Fibroblast of lung (primary cell): ENCODE measurements at regions not wholly inside any gene's neighbourhood (a gene's known extent, or its start where the extent isn't known, plus 50 kb on each side); places are given as distances from the start of the nearest gene placed in this dataset.

Source experiments
- DNase-seq, 2 donors: peaks; one replicate each; pipeline versions ENCODE4 v3.0.0 to v3.0.0-alpha.2; 2010; ENCODE audit warnings: low read depth in 2 of 2
- H2AFZ ChIP-seq: 2 replicates; pipeline ENCODE4 v1.5.1; 2012; ENCODE audit warnings: low read length, control low read depth, inconsistent platforms
- H3K27ac ChIP-seq: 2 replicates; pipeline ENCODE4 v1.5.1; 2011; ENCODE audit warnings: low read length, control low read depth; ENCODE audit not compliant: insufficient read depth
- H3K27me3 ChIP-seq: 2 replicates; pipeline ENCODE4 v1.5.1; 2011; ENCODE audit warnings: mild to moderate bottlenecking, low read length; ENCODE audit not compliant: control insufficient read depth, insufficient read depth
- H3K36me3 ChIP-seq: 2 replicates; pipeline ENCODE4 v1.5.1; 2011; ENCODE audit warnings: low read length; ENCODE audit not compliant: control insufficient read depth, insufficient read depth
- H3K4me1 ChIP-seq: 2 replicates; pipeline ENCODE4 v1.5.1; 2011; ENCODE audit warnings: low read length; ENCODE audit not compliant: control insufficient read depth, insufficient read depth; ENCODE audit errors: extremely low read depth
- H3K4me2 ChIP-seq: 2 replicates; pipeline ENCODE4 v1.5.1; 2011; ENCODE audit warnings: low read length, control low read depth; ENCODE audit not compliant: insufficient read depth; ENCODE audit errors: extremely low read depth
- H3K4me3 ChIP-seq, 4 experiments: fragments of 200-600 bp in 1 of 4; sonication (generic) in 1 of 4; replicated peaks in 1 of 4; 2 replicates each; pipeline ENCODE4 v1.5.1; 2011 to 2016; ENCODE audit warnings: low read length in 4 of 4, low read depth in 3 of 4, mild to moderate bottlenecking in 3 of 4, control low read depth in 2 of 4, inconsistent platforms in 1 of 4, mixed read lengths in 1 of 4; ENCODE audit not compliant: insufficient read depth in 1 of 4; ENCODE audit errors: control extremely low read depth in 1 of 4
- H3K79me2 ChIP-seq: 2 replicates; pipeline ENCODE4 v1.5.1; 2012; ENCODE audit warnings: mild to moderate bottlenecking, low read length, inconsistent platforms; ENCODE audit not compliant: control insufficient read depth, insufficient read depth
- H3K9ac ChIP-seq: 2 replicates; pipeline ENCODE4 v1.5.1; 2011; ENCODE audit warnings: mild to moderate bottlenecking, low read length, control low read depth; ENCODE audit not compliant: insufficient read depth
- H3K9me3 ChIP-seq: 2 replicates; pipeline ENCODE4 v1.5.1; 2012; ENCODE audit warnings: low read depth, low read length; ENCODE audit not compliant: control insufficient read depth, insufficient read depth
- H4K20me1 ChIP-seq: 2 replicates; pipeline ENCODE4 v1.5.1; 2011; ENCODE audit warnings: low read length; ENCODE audit not compliant: control insufficient read depth, insufficient read depth; ENCODE audit errors: extremely low read depth
- EZH2 ChIP-seq: IDR thresholded peaks from 2 replicates; pipeline ENCODE4 v1.5.1; 2012; ENCODE audit warnings: low read length, control low read depth, mild to moderate bottlenecking; ENCODE audit errors: missing control alignments
- TF ChIP-seq, protein P1 (sequence below), 2 donors: IDR thresholded peaks in 1 of 2; conservative IDR thresholded peaks in 1 of 2; 1 replicate in 1 of 2; 2 replicates in 1 of 2; pipeline ENCODE4 v1.5.1; 2011 to 2012; ENCODE audit warnings: low read length in 2 of 2, control low read depth in 1 of 2, inconsistent platforms in 1 of 2, low read depth in 1 of 2, mild to moderate bottlenecking in 1 of 2

DNA sequence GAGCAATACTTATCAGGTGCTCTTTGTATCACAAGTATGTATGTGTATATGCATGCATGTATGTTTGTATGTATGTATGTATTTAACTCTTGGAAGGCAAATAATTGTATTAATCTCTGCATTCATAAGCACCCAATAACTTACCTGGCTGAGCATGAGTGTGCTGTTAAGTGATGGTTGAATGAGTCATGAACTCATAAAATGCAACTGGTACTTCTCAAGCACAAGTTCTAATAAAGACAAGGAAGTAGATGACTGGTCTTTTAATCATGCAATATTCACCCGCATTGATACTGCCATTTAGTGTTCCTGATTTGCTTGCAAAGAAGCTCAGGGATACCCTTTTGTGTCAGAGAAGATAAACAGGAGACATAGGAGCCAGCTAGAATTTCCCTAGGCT lies 204.9 kb upstream of the TRPM3 start:
- TF ChIP-seq, protein P1, sequence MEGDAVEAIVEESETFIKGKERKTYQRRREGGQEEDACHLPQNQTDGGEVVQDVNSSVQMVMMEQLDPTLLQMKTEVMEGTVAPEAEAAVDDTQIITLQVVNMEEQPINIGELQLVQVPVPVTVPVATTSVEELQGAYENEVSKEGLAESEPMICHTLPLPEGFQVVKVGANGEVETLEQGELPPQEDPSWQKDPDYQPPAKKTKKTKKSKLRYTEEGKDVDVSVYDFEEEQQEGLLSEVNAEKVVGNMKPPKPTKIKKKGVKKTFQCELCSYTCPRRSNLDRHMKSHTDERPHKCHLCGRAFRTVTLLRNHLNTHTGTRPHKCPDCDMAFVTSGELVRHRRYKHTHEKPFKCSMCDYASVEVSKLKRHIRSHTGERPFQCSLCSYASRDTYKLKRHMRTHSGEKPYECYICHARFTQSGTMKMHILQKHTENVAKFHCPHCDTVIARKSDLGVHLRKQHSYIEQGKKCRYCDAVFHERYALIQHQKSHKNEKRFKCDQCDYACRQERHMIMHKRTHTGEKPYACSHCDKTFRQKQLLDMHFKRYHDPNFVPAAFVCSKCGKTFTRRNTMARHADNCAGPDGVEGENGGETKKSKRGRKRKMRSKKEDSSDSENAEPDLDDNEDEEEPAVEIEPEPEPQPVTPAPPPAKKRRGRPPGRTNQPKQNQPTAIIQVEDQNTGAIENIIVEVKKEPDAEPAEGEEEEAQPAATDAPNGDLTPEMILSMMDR (conservative IDR thresholded peaks at IDR 0.05 in 1 of 2, IDR thresholded peaks at IDR 0.05 in 1 of 2; ENCODE audit: low read depth in 1 of 2, low read length in 2 of 2), result no peak
- TF ChIP-seq EZH2, result no peak
- DNase-seq, result no peak
- H3K36me3 ChIP-seq, result no peaks in the 10 kb centered on the region
- H3K4me1 ChIP-seq, result no peaks in the 10 kb centered on the region
- H3K4me2 ChIP-seq, result no peak overlapping the region
- H3K79me2 ChIP-seq, result no peaks in the 10 kb centered on the region
- no peaks in the 10 kb centered on the region for H3K27me3 ChIP-seq
- H3K9me3 ChIP-seq, result no peaks in the 10 kb centered on the region
- H3K27ac ChIP-seq, result no peak overlapping the region
- H3K4me3 ChIP-seq, result no peak overlapping the region
- H3K9ac ChIP-seq, result no peak overlapping the region
- H2AFZ ChIP-seq, result no peak overlapping the region
- H4K20me1 ChIP-seq, result no peaks in the 10 kb centered on the region

DNA sequence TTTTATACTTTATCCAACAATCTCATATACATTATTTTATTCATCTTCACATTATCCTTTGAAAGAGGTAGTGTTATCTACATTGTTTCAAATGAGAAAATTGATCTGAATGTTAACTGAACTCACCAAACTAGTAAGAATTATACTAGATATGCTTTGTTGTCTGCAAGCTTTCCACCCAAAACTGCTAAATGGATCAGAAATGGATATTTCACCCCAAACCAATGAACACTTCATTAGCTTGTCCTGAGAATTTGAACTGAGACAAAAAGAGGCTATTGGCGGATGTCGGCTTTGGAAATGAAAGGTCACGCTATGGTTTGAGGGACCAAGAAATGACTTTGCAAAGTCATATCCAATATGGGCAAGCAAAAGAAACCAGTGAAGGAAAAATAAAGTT lies 201.9 kb upstream of the TRPM3 start:
- no peak overlapping the region for H3K4me2 ChIP-seq
- H3K36me3 ChIP-seq, result no peaks in the 10 kb centered on the region
- no peak overlapping the region for H3K27ac ChIP-seq
- H3K9ac ChIP-seq, result no peak overlapping the region
- H4K20me1 ChIP-seq, result no peaks in the 10 kb centered on the region
- H3K4me3 ChIP-seq, result no peak overlapping the region
- no peaks in the 10 kb centered on the region for H3K9me3 ChIP-seq
- DNase-seq, result no peak
- no peaks in the 10 kb centered on the region for H3K27me3 ChIP-seq
- no peaks in the 10 kb centered on the region for H3K4me1 ChIP-seq
- TF ChIP-seq, protein P1 (conservative IDR thresholded peaks at IDR 0.05 in 1 of 2, IDR thresholded peaks at IDR 0.05 in 1 of 2; ENCODE audit: low read depth in 1 of 2, low read length in 2 of 2), result no peak
- TF ChIP-seq EZH2, result no peak
- H3K79me2 ChIP-seq, result no peaks in the 10 kb centered on the region
- H2AFZ ChIP-seq, result no peak overlapping the region

DNA sequence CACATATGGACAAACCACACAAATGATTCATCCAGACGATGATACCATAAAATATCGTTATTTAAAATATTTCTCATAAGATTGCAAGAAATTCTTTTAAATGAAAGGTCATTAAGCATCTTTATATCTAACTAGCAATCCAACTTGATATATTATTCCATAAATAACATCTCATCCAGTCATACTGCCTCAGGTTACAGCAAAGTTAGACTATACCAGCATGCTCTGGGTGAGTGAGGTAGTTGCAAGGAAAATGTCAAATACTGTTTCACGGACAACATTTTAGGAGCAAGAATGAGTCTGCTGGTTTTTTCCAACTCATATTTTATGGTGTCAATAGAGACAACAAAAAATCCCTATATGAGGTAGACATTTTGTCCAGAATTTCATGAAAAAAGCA lies 200.9 kb upstream of the TRPM3 start:
- H3K27ac ChIP-seq, result no peak overlapping the region
- no peak overlapping the region for H3K4me2 ChIP-seq
- no peak for DNase-seq
- H3K79me2 ChIP-seq, result no peaks in the 10 kb centered on the region
- no peaks in the 10 kb centered on the region for H4K20me1 ChIP-seq
- no peaks in the 10 kb centered on the region for H3K36me3 ChIP-seq
- H3K9me3 ChIP-seq, result no peaks in the 10 kb centered on the region
- H3K4me3 ChIP-seq, result no peak overlapping the region
- no peak overlapping the region for H2AFZ ChIP-seq
- H3K4me1 ChIP-seq, result no peaks in the 10 kb centered on the region
- H3K9ac ChIP-seq, result no peak overlapping the region
- no peak for TF ChIP-seq EZH2
- TF ChIP-seq, protein P1 (conservative IDR thresholded peaks at IDR 0.05 in 1 of 2, IDR thresholded peaks at IDR 0.05 in 1 of 2; ENCODE audit: low read depth in 1 of 2, low read length in 2 of 2), result no peak
- no peaks in the 10 kb centered on the region for H3K27me3 ChIP-seq
